HEK293T (cell line): ENCODE measurements at regions not wholly inside any gene's neighbourhood (a gene's known extent, or its start where the extent isn't known, plus 50 kb on each side); places are given as distances from the start of the nearest gene placed in this dataset.

Experiments used
- CTCF ChIA-PET: fragments of 350-600 bp; formaldehyde crosslinking; extraction: SDS; loops from one replicate; lab custom pipeline; 2021; ENCODE audit warnings: antibody characterized with exemption, inconsistent platforms; lab: Yijun Ruan, JAX
- POLR2A ChIA-PET: fragments of 350-600 bp; formaldehyde crosslinking; extraction: SDS; loops from one replicate; lab custom pipeline; 2020; ENCODE audit warnings: antibody characterized with exemption, inconsistent platforms; lab: Yijun Ruan, JAX
- DNase-seq: peaks from one replicate; pipeline ENCODE4 v3.0.0; 2012; ENCODE audit warnings: mixed read lengths; ENCODE audit errors: extremely low spot score
- ARNT ChIP-seq: fragments of 450-650 bp; IDR thresholded peaks from 2 replicates; pipeline ENCODE4 v1.6.1; 2017; ENCODE audit warnings: mild to moderate bottlenecking
- BHLHE40 ChIP-seq: fragments of 450-650 bp; IDR thresholded peaks from 2 replicates; pipeline ENCODE4 v1.6.1; 2016; ENCODE audit warnings: mild to moderate bottlenecking, moderate library complexity, borderline replicate concordance
- CTBP1 ChIP-seq: fragments of 450-650 bp; IDR thresholded peaks from 2 replicates; pipeline ENCODE4 v1.6.1; 2016; ENCODE audit warnings: borderline replicate concordance
- ELF4 ChIP-seq: fragments of 450-650 bp; IDR thresholded peaks from 2 replicates; pipeline ENCODE4 v1.6.1; 2017; ENCODE audit warnings: antibody characterized with exemption
- FOXA1 ChIP-seq: fragments of 450-650 bp; IDR thresholded peaks from 2 replicates; pipeline ENCODE4 v1.6.1; 2016; ENCODE audit warnings: mild to moderate bottlenecking
- FOXK2 ChIP-seq: fragments of 450-650 bp; IDR thresholded peaks from 2 replicates; pipeline ENCODE4 v1.6.1; 2016; ENCODE audit warnings: mild to moderate bottlenecking
- FOXM1 ChIP-seq: fragments of 450-650 bp; IDR thresholded peaks from 2 replicates; pipeline ENCODE4 v1.6.1; 2017; ENCODE audit warnings: mild to moderate bottlenecking, borderline replicate concordance
- HDGF ChIP-seq: fragments of 450-650 bp; IDR thresholded peaks from 2 replicates; pipeline ENCODE4 v1.6.1; 2017; ENCODE audit warnings: antibody characterized with exemption, borderline replicate concordance
- L3MBTL2 ChIP-seq: fragments of 450-650 bp; conservative IDR thresholded peaks from 2 replicates; pipeline ENCODE4 v1.6.1; 2016; ENCODE audit warnings: mild to moderate bottlenecking
- LEF1 ChIP-seq: fragments of 450-650 bp; IDR thresholded peaks from 2 replicates; pipeline ENCODE4 v1.6.1; 2017; ENCODE audit warnings: mild to moderate bottlenecking, borderline replicate concordance
- NFRKB ChIP-seq: fragments of 450-650 bp; IDR thresholded peaks from 2 replicates; pipeline ENCODE4 v1.6.1; 2016; ENCODE audit warnings: mild to moderate bottlenecking, moderate library complexity
- PKNOX1 ChIP-seq: fragments of 450-650 bp; IDR thresholded peaks from 2 replicates; pipeline ENCODE4 v1.6.1; 2016
- SP1 ChIP-seq: fragments of 450-650 bp; IDR thresholded peaks from 2 replicates; pipeline ENCODE4 v1.6.1; 2017
- SUZ12 ChIP-seq: fragments of 450-650 bp; IDR thresholded peaks from 2 replicates; pipeline ENCODE4 v1.6.1; 2016; ENCODE audit warnings: mild to moderate bottlenecking
- TARDBP ChIP-seq: fragments of 450-650 bp; IDR thresholded peaks from 2 replicates; pipeline ENCODE4 v1.6.1; 2016
- ZNF384 ChIP-seq: fragments of 450-650 bp; IDR thresholded peaks from 2 replicates; pipeline ENCODE4 v1.6.1; 2016

- DNase-seq = no peak
- POLR2A ChIA-PET = no interaction called here
- no peak for TF ChIP-seq FOXM1
- CTCF ChIA-PET = no interaction called here
These were observed 390.7 kb upstream of the NETO1 start for GRCh38 chr18:73258375-73259087.

GRCh38 chr18:73254564-73254963 is 386.8 kb upstream of the NETO1 start:
- CTCF ChIA-PET = no interaction called here
- POLR2A ChIA-PET = no interaction called here
- TF ChIP-seq LEF1 (no peak), ARNT (no peak), NFRKB (no peak), HDGF (no peak), PKNOX1 (no peak), BHLHE40 (no peak), FOXM1 (no peak), L3MBTL2 (no peak), SUZ12 (no peak), ELF4 (no peak), FOXK2 (no peak), FOXA1 (no peak), ZNF384 (no peak), CTBP1 (no peak), TARDBP (no peak), SP1 (no peak)
- DNase-seq = no peak

GRCh38 chr18:73249030-73249429 is 381.2 kb upstream of the NETO1 start:
- no peak for TF ChIP-seq TARDBP
- TF ChIP-seq PKNOX1 = no peak
- TF ChIP-seq NFRKB = no peak
- TF ChIP-seq SUZ12 = no peak
- TF ChIP-seq CTBP1 = no peak
- no peak for TF ChIP-seq FOXK2
- TF ChIP-seq L3MBTL2 = no peak
- TF ChIP-seq SP1 = no peak
- TF ChIP-seq LEF1 = no peak
- no peak for TF ChIP-seq ELF4
- no peak for TF ChIP-seq HDGF
- TF ChIP-seq FOXA1 = no peak
- TF ChIP-seq ZNF384 = no peak
- no peak for TF ChIP-seq ARNT
- TF ChIP-seq BHLHE40 = no peak
- no peak for TF ChIP-seq FOXM1
- ChIA-PET CTCF (no interaction called here), POLR2A (no interaction called here)

GRCh38 chr18:73246763-73247162 is 379.0 kb upstream of the NETO1 start:
- TF ChIP-seq FOXA1 (no peak), FOXK2 (no peak), NFRKB (no peak), ARNT (no peak), LEF1 (no peak)
- no peak for DNase-seq
- ChIA-PET POLR2A (no interaction called here), CTCF (interaction anchor here (0.7 kb wide), 1 partner anchor 20 kb away, joined by 4 read pairs; no protein-coding TSS in a partner anchor)

More at GRCh38 chr18:73249030-73249429, 381.2 kb upstream of the NETO1 start:
- DNase-seq = no peak

GRCh38 chr18:73245345-73245744 is 377.6 kb upstream of the NETO1 start:
- no peak for TF ChIP-seq SUZ12
- DNase-seq = no peak
- ChIA-PET POLR2A (no interaction called here), CTCF (no interaction called here)

GRCh38 chr18:73244401-73244800 is 376.6 kb upstream of the NETO1 start:
- POLR2A ChIA-PET = no interaction called here
- TF ChIP-seq HDGF (no peak), TARDBP (no peak), LEF1 (no peak), ELF4 (no peak), L3MBTL2 (no peak), SP1 (no peak), FOXK2 (no peak), CTBP1 (no peak), SUZ12 (no peak), ARNT (no peak), NFRKB (no peak), ZNF384 (no peak)
- CTCF ChIA-PET = no interaction called here
- no peak for DNase-seq

GRCh38 chr18:73240899-73241298 is 373.1 kb upstream of the NETO1 start:
- POLR2A ChIA-PET = no interaction called here
- CTCF ChIA-PET = no interaction called here
- TF ChIP-seq HDGF = no peak
- no peak for TF ChIP-seq ARNT
- TF ChIP-seq TARDBP = no peak
- TF ChIP-seq ELF4 = no peak
- TF ChIP-seq FOXA1 = no peak
- TF ChIP-seq NFRKB = no peak
- TF ChIP-seq ZNF384 = no peak
- no peak for DNase-seq

- DNase-seq = no peak
- ChIA-PET CTCF (interaction anchor here (0.7 kb wide), 1 partner anchor 1351 kb away, joined by 3 read pairs; no protein-coding TSS in a partner anchor), POLR2A (no interaction called here)
- TF ChIP-seq NFRKB (no peak), SP1 (no peak), HDGF (no peak), LEF1 (no peak), FOXA1 (no peak), ZNF384 (no peak), ELF4 (no peak), FOXM1 (no peak), PKNOX1 (no peak), L3MBTL2 (no peak), TARDBP (no peak), BHLHE40 (no peak), FOXK2 (no peak), CTBP1 (no peak), SUZ12 (no peak), ARNT (no peak)
These were observed 368.1 kb upstream of the NETO1 start for GRCh38 chr18:73235921-73236320.
